ENCODE measurements at regions not wholly inside any gene's neighbourhood (a gene's known extent, or its start where the extent isn't known, plus 50 kb on each side); places are given as distances from the start of the nearest gene placed in this dataset.

DNA sequence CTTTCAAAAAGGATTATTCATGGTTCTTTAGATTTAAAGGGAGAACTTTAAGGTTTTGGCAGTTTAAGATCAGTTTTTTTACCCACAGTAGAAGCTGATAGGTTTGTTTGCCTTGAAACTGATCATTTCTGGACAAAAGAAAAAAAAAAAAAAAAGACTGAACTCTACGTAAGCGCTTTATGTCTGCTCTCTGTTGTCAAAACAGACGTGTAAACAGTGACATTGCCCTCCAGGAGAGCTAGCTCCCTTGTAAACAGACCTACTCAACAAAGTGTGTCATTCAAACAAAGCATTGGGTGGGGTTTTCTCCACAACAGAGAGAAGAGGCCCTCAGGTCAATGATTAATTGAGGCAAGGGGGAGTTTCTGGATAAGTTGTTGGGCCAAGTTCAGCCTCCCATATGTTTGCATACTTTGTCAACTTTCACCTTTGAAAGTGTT is 568.1 kb upstream of the LRRN3 start (continued):
- TF ChIP-seq ZNF580 (CRISPR knock-in tag; IDR thresholded peaks at IDR 0.05; ENCODE audit: borderline replicate concordance, low read depth) = no peak
- peak; percentile 53; the same call in 1 of the 2 replicates for TF ChIP-seq NKX3-1 (CRISPR knock-in tag; IDR thresholded peaks at IDR 0.05)
- peak; percentile 42; the same call in 1 of the 2 replicates for TF ChIP-seq ZBTB34 (CRISPR knock-in tag; IDR thresholded peaks at IDR 0.05)
- no peak for TF ChIP-seq HMGXB4 (CRISPR knock-in tag; IDR thresholded peaks at IDR 0.05; ENCODE audit: borderline replicate concordance in 1 of 2, low read depth in 1 of 2)
- TF ChIP-seq, protein P1, sequence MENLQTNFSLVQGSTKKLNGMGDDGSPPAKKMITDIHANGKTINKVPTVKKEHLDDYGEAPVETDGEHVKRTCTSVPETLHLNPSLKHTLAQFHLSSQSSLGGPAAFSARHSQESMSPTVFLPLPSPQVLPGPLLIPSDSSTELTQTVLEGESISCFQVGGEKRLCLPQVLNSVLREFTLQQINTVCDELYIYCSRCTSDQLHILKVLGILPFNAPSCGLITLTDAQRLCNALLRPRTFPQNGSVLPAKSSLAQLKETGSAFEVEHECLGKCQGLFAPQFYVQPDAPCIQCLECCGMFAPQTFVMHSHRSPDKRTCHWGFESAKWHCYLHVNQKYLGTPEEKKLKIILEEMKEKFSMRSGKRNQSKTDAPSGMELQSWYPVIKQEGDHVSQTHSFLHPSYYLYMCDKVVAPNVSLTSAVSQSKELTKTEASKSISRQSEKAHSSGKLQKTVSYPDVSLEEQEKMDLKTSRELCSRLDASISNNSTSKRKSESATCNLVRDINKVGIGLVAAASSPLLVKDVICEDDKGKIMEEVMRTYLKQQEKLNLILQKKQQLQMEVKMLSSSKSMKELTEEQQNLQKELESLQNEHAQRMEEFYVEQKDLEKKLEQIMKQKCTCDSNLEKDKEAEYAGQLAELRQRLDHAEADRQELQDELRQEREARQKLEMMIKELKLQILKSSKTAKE (CRISPR knock-in tag; IDR thresholded peaks at IDR 0.05; ENCODE audit: borderline replicate concordance) = peak; percentile 93
- TF ChIP-seq MED13 (CRISPR knock-in tag; IDR thresholded peaks at IDR 0.05) = no peak
- TF ChIP-seq PHF5A (CRISPR knock-in tag; IDR thresholded peaks at IDR 0.05; ENCODE audit: low read depth, unreplicated experiment) = no peak
- no peak for TF ChIP-seq ZNF792 (CRISPR knock-in tag; IDR thresholded peaks at IDR 0.05)
- TF ChIP-seq ZNF292 (CRISPR knock-in tag; IDR thresholded peaks at IDR 0.05; ENCODE audit: borderline replicate concordance, low read depth) = 0 out of 2 replicates have a peak, but pooled peaks have one; percentile 23
- no peak for TF ChIP-seq ZIK1 (CRISPR knock-in tag; IDR thresholded peaks at IDR 0.05; ENCODE audit: borderline replicate concordance, low read depth)
- peak; percentile 95 for TF ChIP-seq TBX2 (CRISPR knock-in tag; IDR thresholded peaks at IDR 0.05; ENCODE audit: borderline replicate concordance)
- TF ChIP-seq POGZ (CRISPR knock-in tag; IDR thresholded peaks at IDR 0.05) = peak; percentile 62
- 0 out of 2 replicates have a peak, but pooled peaks have one; percentile 44 for TF ChIP-seq NFE2L2 (IDR thresholded peaks at IDR 0.05; ENCODE audit: low read length)
- TF ChIP-seq ZNF414 (CRISPR knock-in tag; IDR thresholded peaks at IDR 0.05) = peak; percentile 73; the same call in 1 of the 2 replicates
- 0 out of 2 replicates have a peak, but pooled peaks have one; percentile 17 for TF ChIP-seq TGIF2 (CRISPR knock-in tag; IDR thresholded peaks at IDR 0.05)
- TF ChIP-seq ZNF430 (CRISPR knock-in tag; IDR thresholded peaks at IDR 0.05) = peak; percentile 86
- no peak for TF ChIP-seq RELA (CRISPR knock-in tag; IDR thresholded peaks at IDR 0.05)
- TF ChIP-seq THRA (CRISPR knock-in tag; IDR thresholded peaks at IDR 0.05; ENCODE audit: borderline replicate concordance) = peak; percentile 78; the same call in 1 of the 2 replicates
- 0 out of 2 replicates have a peak, but pooled peaks have one; percentile 28 for TF ChIP-seq JUND (CRISPR knock-in tag; IDR thresholded peaks at IDR 0.05)
- TF ChIP-seq, protein P2, sequence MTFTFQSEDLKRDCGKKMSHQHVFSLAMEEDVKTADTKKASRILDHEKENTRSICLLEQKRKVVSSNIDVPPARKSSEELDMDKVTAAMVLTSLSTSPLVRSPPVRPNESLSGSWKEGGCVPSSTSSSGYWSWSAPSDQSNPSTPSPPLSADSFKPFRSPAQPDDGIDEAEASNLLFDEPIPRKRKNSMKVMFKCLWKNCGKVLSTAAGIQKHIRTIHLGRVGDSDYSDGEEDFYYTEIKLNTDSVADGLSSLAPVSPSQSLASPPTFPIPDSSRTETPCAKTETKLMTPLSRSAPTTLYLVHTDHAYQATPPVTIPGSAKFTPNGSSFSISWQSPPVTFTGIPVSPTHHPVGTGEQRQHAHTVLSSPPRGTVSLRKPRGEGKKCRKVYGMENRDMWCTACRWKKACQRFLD (CRISPR knock-in tag; IDR thresholded peaks at IDR 0.05; ENCODE audit: borderline replicate concordance) = no peak
- no peak for TF ChIP-seq POLR2A (IDR thresholded peaks at IDR 0.05; ENCODE audit: insufficient read depth in 1 of 2, low read depth in 2 of 2, low read length in 2 of 2)
